ENCODE measurements at regions not wholly inside any gene's neighbourhood (a gene's known extent, or its start where the extent isn't known, plus 50 kb on each side); places are given as distances from the start of the nearest gene placed in this dataset.

- no peak overlapping the region for H3K4me2 ChIP-seq (ENCODE audit: low read length)
- H4K20me1 ChIP-seq (ENCODE audit: insufficient read depth): no peaks in the 10 kb centered on the region
- no peaks in the 10 kb centered on the region for H3K79me2 ChIP-seq (ENCODE audit: insufficient read depth, low read length)
- H3K4me3 ChIP-seq (replicated peaks in 1 of 2; ENCODE audit: low read depth in 1 of 2, low read length in 2 of 2): no peak overlapping the region
- H3K36me3 ChIP-seq (ENCODE audit: control insufficient read depth in 1 of 2, insufficient read depth in 2 of 2, low read length in 2 of 2): no peaks in the 10 kb centered on the region
- CTCF ChIA-PET: no interaction called here
- POLR2A ChIA-PET: no interaction called here
- no peak for ATAC-seq
- H2AFZ ChIP-seq (ENCODE audit: low read depth, low read length, poor library complexity, severe bottlenecking): no peak overlapping the region
- H3K4me1 ChIP-seq (ENCODE audit: control insufficient read depth in 1 of 2, insufficient read depth in 2 of 2, low read length in 2 of 2): no peaks in the 10 kb centered on the region
- no peak overlapping the region for H3K27ac ChIP-seq (ENCODE audit: low read depth, low read length)
- peaks cover 16% of the 10 kb centered on the region; the same call in 1 of the 2 replicates for H3K27me3 ChIP-seq (ENCODE audit: insufficient read depth, low read length)
- intact Hi-C loops (cut with micrococcal nuclease): no loop called here
- RAD21 ChIA-PET (ENCODE audit: low non-redundant PET in 1 of 2, low total read pairs in 2 of 2, uncharacterized antibody in 2 of 2, unreplicated experiment in 2 of 2): no interaction called here
- TF ChIP-seq ZBTB33 (IDR thresholded peaks at IDR 0.05; ENCODE audit: extremely low read depth, insufficient replicate concordance, low read length): no peak
- no peak for TF ChIP-seq REST (IDR thresholded peaks at IDR 0.05; ENCODE audit: low read depth)
- DNase-seq (ENCODE audit: low read depth, low spot score): no peak
- no peaks in the 10 kb centered on the region for H3K9me3 ChIP-seq (ENCODE audit: control insufficient read depth in 1 of 2, insufficient read depth in 1 of 2, low read depth in 1 of 2, low read length in 2 of 2)
- no peaks in the 10 kb centered on the region for H3K9me2 ChIP-seq (ENCODE audit: insufficient read depth)
- BruUV-seq (replicated peaks): no TSS peak
- no peak overlapping the region for H3K9ac ChIP-seq (ENCODE audit: low read length)
Observed at GRCh38 chr2:7355781-7356180, 438.6 kb downstream of the RNF144A start.
